Brain microvascular endothelial cell (primary cell): ENCODE measurements at regions not wholly inside any gene's neighbourhood (a gene's known extent, or its start where the extent isn't known, plus 50 kb on each side); places are given as distances from the start of the nearest gene placed in this dataset.

Experiments
- DNase-seq: peaks from one replicate; pipeline ENCODE4 v3.0.0-alpha.2; 2020
- H3K27ac ChIP-seq: fragments of 250-450 bp; sonication (Bioruptor Pico); 2 replicates; pipeline ENCODE4 v1.5.1; 2020; ENCODE audit warnings: mild to moderate bottlenecking, moderate library complexity
- H3K27me3 ChIP-seq: fragments of 250-450 bp; sonication (Bioruptor Pico); replicated peaks from 2 replicates; pipeline ENCODE4 v1.5.1; 2020; ENCODE audit warnings: mild to moderate bottlenecking
- H3K36me3 ChIP-seq: fragments of 250-450 bp; sonication (Bioruptor Pico); replicated peaks from 2 replicates; pipeline ENCODE4 v1.5.1; 2020; ENCODE audit warnings: mild to moderate bottlenecking
- H3K4me3 ChIP-seq: 2 replicates; pipeline ENCODE4 v1.5.1; 2011; ENCODE audit warnings: low read depth, mild to moderate bottlenecking, control low read depth, low read length, moderate library complexity
- CTCF ChIP-seq: IDR thresholded peaks from 2 replicates; pipeline ENCODE4 v1.5.1; 2011; ENCODE audit warnings: low read depth, mild to moderate bottlenecking, moderate library complexity, low read length, control low read depth, inconsistent platforms; ENCODE audit errors: missing control alignments
- in situ Hi-C: cut with HindIII; loops from 2 replicates; pipeline ENCODE4 v1.10.0; 2017; ENCODE audit warnings: low sequenced_read_pairs, low pct_ligation_motif_present

- Histone ChIP-seq H3K36me3 (no peaks in the 10 kb centered on the region), H3K27me3 (no peaks in the 10 kb centered on the region), H3K27ac (no peak overlapping the region), H3K4me3 (no peak overlapping the region)
- TF ChIP-seq CTCF = no peak
- no peak for DNase-seq
- in situ Hi-C loops = no loop called here
Measured at GRCh38 chr11:71358122-71358728, 90.0 kb downstream of the DHCR7 start.

GRCh38 chr11:71357414-71357813 lies 90.8 kb downstream of the DHCR7 start:
- in situ Hi-C loops = no loop called here
- TF ChIP-seq CTCF = no peak
- H3K36me3 ChIP-seq = no peaks in the 10 kb centered on the region

GRCh38 chr11:71356904-71357303 lies 91.3 kb downstream of the DHCR7 start:
- Histone ChIP-seq H3K36me3 (no peaks in the 10 kb centered on the region), H3K27ac (no peak overlapping the region), H3K4me3 (no peak overlapping the region), H3K27me3 (no peaks in the 10 kb centered on the region)
- in situ Hi-C loops = no loop called here
- no peak for DNase-seq
- TF ChIP-seq CTCF = no peak

More at GRCh38 chr11:71357414-71357813, 90.8 kb downstream of the DHCR7 start:
- Histone ChIP-seq H3K27me3 (no peaks in the 10 kb centered on the region), H3K4me3 (no peak overlapping the region), H3K27ac (no peak overlapping the region)
- DNase-seq = no peak

GRCh38 chr11:71356280-71356876 lies 91.8 kb downstream of the DHCR7 start:
- DNase-seq = no peak
- in situ Hi-C loops = no loop called here
- Histone ChIP-seq H3K27ac (no peak overlapping the region), H3K36me3 (no peaks in the 10 kb centered on the region), H3K27me3 (no peaks in the 10 kb centered on the region), H3K4me3 (no peak overlapping the region)
- no peak for TF ChIP-seq CTCF

- Histone ChIP-seq H3K36me3 (no peaks in the 10 kb centered on the region), H3K27ac (no peak overlapping the region), H3K27me3 (no peaks in the 10 kb centered on the region), H3K4me3 (no peak overlapping the region)
- no peak for TF ChIP-seq CTCF
- in situ Hi-C loops = no loop called here
- peak; percentile 41 for DNase-seq
Measured at GRCh38 chr11:71355281-71355680, 92.9 kb downstream of the DHCR7 start.
